ENCODE measurements at regions not wholly inside any gene's neighbourhood (a gene's known extent, or its start where the extent isn't known, plus 50 kb on each side); places are given as distances from the start of the nearest gene placed in this dataset.
"Not testable (repeated sequence)": the region's sequence is repeated elsewhere in the genome, so short reads cannot be mapped to it uniquely, and the experiment has no call there.

GRCh38 chr16:29081829-29082639 lies 97.2 kb downstream of the LAT start:
- TF ChIP-seq CTCF (IDR thresholded peaks at IDR 0.05; ENCODE audit: poor library complexity, severe bottlenecking); EP300 (conservative IDR thresholded peaks at IDR 0.05; ENCODE audit: poor library complexity, severe bottlenecking): not testable (repeated sequence)
